IMR-90 (cell line): ENCODE measurements at regions not wholly inside any gene's neighbourhood (a gene's known extent, or its start where the extent isn't known, plus 50 kb on each side); places are given as distances from the start of the nearest gene placed in this dataset.
"Not testable (repeated sequence)": the region's sequence is repeated elsewhere in the genome, so short reads cannot be mapped to it uniquely, and the experiment has no call there.

Source experiments
- ATAC-seq: fragments of 200-7000 bp; cut with Tn5 transposase; 2 replicates; pipeline ENCODE4 v1.9.1; 2020; ENCODE audit warnings: low read depth, mild to moderate bottlenecking, moderate library complexity
- BruUV-seq: library from RNA; stranded (reverse); fragments of 400-500 nt; replicated peaks from 2 replicates; lab custom pipeline; 2021; lab: Mats Ljungman, UMichigan
- CTCF ChIA-PET: fragments of 300-600 bp; formaldehyde crosslinking; extraction: SDS; loops from one replicate; lab custom pipeline; 2021; ENCODE audit warnings: antibody characterized with exemption; lab: Yijun Ruan, JAX
- POLR2A ChIA-PET: fragments of 300-600 bp; sonication (Branson Sonifier 250); formaldehyde crosslinking; loops from one replicate; lab custom pipeline; 2022; ENCODE audit warnings: antibody characterized with exemption; ENCODE audit not compliant: unreplicated experiment; lab: Charles Lee
- DNase-seq: peaks from one replicate; pipeline ENCODE4 v3.0.0; 2013
- H2AFZ ChIP-seq: replicated peaks from 2 replicates; pipeline ENCODE3; 2013; ENCODE audit warnings: low read length, mild to moderate bottlenecking; ENCODE audit not compliant: poor library complexity
- H2AK5ac ChIP-seq: 2 replicates; pipeline ENCODE4 v1.6.1; 2013; ENCODE audit warnings: low read depth, low read length, inconsistent platforms
- H2AK9ac ChIP-seq: replicated peaks from 2 replicates; pipeline ENCODE3; 2013; ENCODE audit warnings: mild to moderate bottlenecking, low read depth, low read length, moderate library complexity; ENCODE audit not compliant: poor library complexity
- H2BK120ac ChIP-seq: 2 replicates; pipeline ENCODE4 v1.6.1; 2013; ENCODE audit warnings: low read depth, low read length, inconsistent platforms
- H2BK15ac ChIP-seq: 3 replicates; pipeline ENCODE4 v1.6.1; 2013; ENCODE audit warnings: low read depth, low read length, inconsistent platforms
- H2BK20ac ChIP-seq: 2 replicates; pipeline ENCODE4 v1.6.1; 2013; ENCODE audit warnings: low read depth, mild to moderate bottlenecking, inconsistent platforms, low read length, moderate library complexity
- H2BK5ac ChIP-seq: 2 replicates; pipeline ENCODE4 v1.6.1; 2013; ENCODE audit warnings: mild to moderate bottlenecking, low read depth, low read length, inconsistent platforms; ENCODE audit not compliant: poor library complexity, severe bottlenecking
- H3K14ac ChIP-seq: replicated peaks from 2 replicates; pipeline ENCODE4 v1.6.1; 2013; ENCODE audit warnings: low read depth, low read length, inconsistent platforms
- H3K18ac ChIP-seq: 2 replicates; pipeline ENCODE4 v1.6.1; 2013; ENCODE audit warnings: low read depth, low read length, control low read depth
- H3K23ac ChIP-seq: 2 replicates; pipeline ENCODE4 v1.6.1; 2013; ENCODE audit warnings: low read depth, low read length, inconsistent platforms
- H3K27ac ChIP-seq: 2 replicates; pipeline ENCODE4 v1.5.1; 2013; ENCODE audit warnings: mild to moderate bottlenecking, control low read depth, low read length; ENCODE audit not compliant: insufficient read depth
- H3K27me3 ChIP-seq: 2 replicates; pipeline ENCODE4 v1.6.1; 2013; ENCODE audit warnings: low read length; ENCODE audit not compliant: control insufficient read depth, insufficient read depth
- H3K36me3 ChIP-seq: 2 replicates; pipeline ENCODE4 v1.6.1; 2013; ENCODE audit warnings: low read length, mixed read lengths; ENCODE audit not compliant: control insufficient read depth, insufficient read depth
- H3K4ac ChIP-seq: 2 replicates; pipeline ENCODE4 v1.6.1; 2013; ENCODE audit warnings: low read depth, low read length, inconsistent platforms
- H3K4me1 ChIP-seq: 2 replicates; pipeline ENCODE4 v1.6.1; 2013; ENCODE audit warnings: low read length, mixed read lengths; ENCODE audit not compliant: control insufficient read depth, insufficient read depth
- H3K4me2 ChIP-seq: 2 replicates; pipeline ENCODE4 v1.6.1; 2013; ENCODE audit warnings: low read depth, mild to moderate bottlenecking, control low read depth, low read length, moderate library complexity
- H3K4me3 ChIP-seq: 2 replicates; pipeline ENCODE4 v1.5.1; 2013; ENCODE audit warnings: low read depth, mild to moderate bottlenecking, control low read depth, low read length, moderate library complexity; ENCODE audit not compliant: insufficient read depth
- H3K56ac ChIP-seq: 2 replicates; pipeline ENCODE4 v1.6.1; 2013; ENCODE audit warnings: low read length, inconsistent platforms; ENCODE audit not compliant: insufficient read depth; ENCODE audit errors: extremely low read depth
- H3K79me1 ChIP-seq, 2 experiments: 2 replicates each; pipeline ENCODE4 v1.6.1; 2013; ENCODE audit warnings: low read length in 2 of 2, inconsistent platforms in 1 of 2, low read depth in 1 of 2
- H3K9ac ChIP-seq: 2 replicates; pipeline ENCODE4 v1.6.1; 2013; ENCODE audit warnings: low read depth, low read length, control low read depth
- H3K9me1 ChIP-seq: 2 replicates; pipeline ENCODE4 v1.6.1; 2013; ENCODE audit warnings: low read length, inconsistent platforms; ENCODE audit not compliant: insufficient read depth
- H3K9me3 ChIP-seq: 2 replicates; pipeline ENCODE4 v1.6.1; 2013; ENCODE audit warnings: low read length; ENCODE audit not compliant: control insufficient read depth, insufficient read depth
- H4K20me1 ChIP-seq: 2 replicates; pipeline ENCODE4 v1.6.1; 2013; ENCODE audit warnings: low read length, inconsistent platforms; ENCODE audit not compliant: insufficient read depth
- H4K5ac ChIP-seq: 2 replicates; pipeline ENCODE4 v1.6.1; 2013; ENCODE audit warnings: mild to moderate bottlenecking, low read depth, low read length, control low read depth
- H4K8ac ChIP-seq, 2 experiments: 2 replicates each; pipeline ENCODE4 v1.6.1; 2013; ENCODE audit warnings: low read depth in 2 of 2, low read length in 2 of 2, control low read depth in 1 of 2, inconsistent platforms in 1 of 2
- H4K91ac ChIP-seq: 2 replicates; pipeline ENCODE4 v1.6.1; 2013; ENCODE audit warnings: low read depth, low read length, inconsistent platforms; ENCODE audit not compliant: insufficient read depth
- WGBS, 2 experiments: methylation state at CpG; one replicate each; pipeline versions ENCODE4 v1.1.5 to v1.1.7; 2013; ENCODE audit warnings: missing lambda C conversion rate in 2 of 2; ENCODE audit not compliant: insufficient read length in 1 of 2; ENCODE audit errors: extremely low coverage in 2 of 2; 5-methylcytosine and 5-hydroxymethylcytosine counted together
- dilution Hi-C: fragments of 300-500 bp; cut with HindIII; formaldehyde crosslinking; loops from one replicate; pipeline ENCODE4 v1.14.3; 2018; ENCODE audit warnings: low sequenced_read_pairs; ENCODE audit not compliant: unreplicated experiment
- in situ Hi-C: fragments of 300-500 bp; cut with MboI; formaldehyde crosslinking; loops from 3 replicates; pipeline ENCODE4 v1.14.3; 2019; ENCODE audit warnings: low sequenced_read_pairs, inconsistent platforms, mixed read lengths
- intact Hi-C: fragments of 100-400 bp; cut with micrococcal nuclease; formaldehyde crosslinking; loops from 2 replicates; pipeline ENCODE4 v1.10.0; 2022

DNA sequence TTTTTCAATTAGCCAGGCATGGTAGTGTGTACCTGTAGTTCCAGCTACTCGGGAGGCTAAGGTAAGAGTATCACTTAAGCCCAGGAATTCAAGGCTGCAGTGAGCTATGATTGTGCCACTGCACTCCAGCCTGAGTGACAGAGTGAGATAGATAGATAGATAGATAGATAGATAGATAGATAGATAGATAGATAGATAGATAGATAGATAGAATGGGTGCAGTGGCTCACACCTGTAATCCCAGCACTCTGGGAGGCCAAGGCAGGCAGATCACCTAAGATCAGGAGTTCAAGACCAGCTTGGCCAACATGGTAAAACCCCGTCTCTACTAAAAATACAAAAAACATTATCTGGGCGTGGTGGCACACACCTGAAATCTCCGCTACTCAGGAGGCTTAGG is 85.6 kb upstream of the CAB39 start:
- CTCF ChIA-PET: interaction anchor here (0.6 kb wide), 1 partner anchor 143 kb away, joined by 3 read pairs; no protein-coding TSS in a partner anchor

More for the DNA sequence above, 85.6 kb upstream of the CAB39 start:
- H3K27ac ChIP-seq, H4K8ac ChIP-seq, H3K56ac ChIP-seq, dilution Hi-C loops, H3K4me3 ChIP-seq, H3K27me3 ChIP-seq, H3K4me1 ChIP-seq, POLR2A ChIA-PET, H3K14ac ChIP-seq, H4K5ac ChIP-seq, H4K20me1 ChIP-seq, intact Hi-C loops, DNase-seq, in situ Hi-C loops, H2AK5ac ChIP-seq, H2AFZ ChIP-seq, H2BK120ac ChIP-seq, H3K4ac ChIP-seq, H3K23ac ChIP-seq, BruUV-seq, H2BK5ac ChIP-seq, H3K36me3 ChIP-seq, H3K79me1 ChIP-seq, H2BK15ac ChIP-seq, H4K91ac ChIP-seq, H3K9me1 ChIP-seq, ATAC-seq, H2BK20ac ChIP-seq, H3K4me2 ChIP-seq, H3K9me3 ChIP-seq, H3K9ac ChIP-seq, H3K18ac ChIP-seq, H2AK9ac ChIP-seq: not testable (repeated sequence)
- WGBS, 2 experiments: 100% methylated on average over 1 of the region's 4 CpGs; no CpG with 5 or more reads in 1 of the 2 experiments
